Fibroblast of pulmonary artery (primary cell): ENCODE measurements at regions not wholly inside any gene's neighbourhood (a gene's known extent, or its start where the extent isn't known, plus 50 kb on each side); places are given as distances from the start of the nearest gene placed in this dataset.
"Not testable (repeated sequence)": the region's sequence is repeated elsewhere in the genome, so short reads cannot be mapped to it uniquely, and the experiment has no call there.

Experiments
- DNase-seq: peaks from one replicate; pipeline ENCODE4 v3.0.0-alpha.2; 2010; ENCODE audit warnings: low read depth
- H3K4me3 ChIP-seq: replicated peaks from 2 replicates; pipeline ENCODE4 v1.5.1; 2011; ENCODE audit warnings: low read depth, mild to moderate bottlenecking, control low read depth, low read length, moderate library complexity
- TF ChIP-seq, protein P1 (sequence below): IDR thresholded peaks from 2 replicates; pipeline ENCODE4 v1.5.1; 2011; ENCODE audit warnings: mild to moderate bottlenecking, control low read depth, low read length, inconsistent platforms; ENCODE audit errors: missing control alignments

DNA sequence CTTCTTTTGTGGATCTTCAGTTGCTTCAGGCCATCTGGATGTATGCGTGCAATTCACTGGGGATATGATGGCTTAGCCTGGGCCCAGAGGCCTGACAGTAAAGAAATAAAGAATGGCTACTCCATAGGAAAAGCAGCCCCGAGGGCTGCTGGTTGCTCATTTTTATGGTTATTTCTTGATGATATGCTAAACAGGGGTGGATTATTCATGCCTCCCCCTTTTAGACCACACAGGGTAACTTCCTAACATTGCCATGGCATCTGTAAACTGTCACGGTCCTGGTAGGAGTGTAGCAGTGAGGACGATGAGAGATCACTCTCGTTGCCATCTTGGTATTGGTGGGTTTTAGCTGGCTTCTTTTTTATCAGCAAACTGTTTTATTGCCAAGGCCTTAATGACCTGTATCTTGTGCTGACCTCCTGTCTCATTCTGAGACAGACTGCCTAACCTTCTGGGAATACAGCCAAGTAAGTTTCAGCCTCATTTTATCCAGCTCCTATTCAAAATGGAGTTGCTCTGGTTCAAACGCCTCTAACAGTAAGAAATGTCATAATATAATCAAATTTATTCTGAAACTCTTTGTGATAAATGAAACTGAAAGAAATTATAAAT is 60.5 kb downstream of the DSEL start:
- TF ChIP-seq, protein P1, sequence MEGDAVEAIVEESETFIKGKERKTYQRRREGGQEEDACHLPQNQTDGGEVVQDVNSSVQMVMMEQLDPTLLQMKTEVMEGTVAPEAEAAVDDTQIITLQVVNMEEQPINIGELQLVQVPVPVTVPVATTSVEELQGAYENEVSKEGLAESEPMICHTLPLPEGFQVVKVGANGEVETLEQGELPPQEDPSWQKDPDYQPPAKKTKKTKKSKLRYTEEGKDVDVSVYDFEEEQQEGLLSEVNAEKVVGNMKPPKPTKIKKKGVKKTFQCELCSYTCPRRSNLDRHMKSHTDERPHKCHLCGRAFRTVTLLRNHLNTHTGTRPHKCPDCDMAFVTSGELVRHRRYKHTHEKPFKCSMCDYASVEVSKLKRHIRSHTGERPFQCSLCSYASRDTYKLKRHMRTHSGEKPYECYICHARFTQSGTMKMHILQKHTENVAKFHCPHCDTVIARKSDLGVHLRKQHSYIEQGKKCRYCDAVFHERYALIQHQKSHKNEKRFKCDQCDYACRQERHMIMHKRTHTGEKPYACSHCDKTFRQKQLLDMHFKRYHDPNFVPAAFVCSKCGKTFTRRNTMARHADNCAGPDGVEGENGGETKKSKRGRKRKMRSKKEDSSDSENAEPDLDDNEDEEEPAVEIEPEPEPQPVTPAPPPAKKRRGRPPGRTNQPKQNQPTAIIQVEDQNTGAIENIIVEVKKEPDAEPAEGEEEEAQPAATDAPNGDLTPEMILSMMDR: no peak
- H3K4me3 ChIP-seq: no peak overlapping the region
- no peak for DNase-seq

DNA sequence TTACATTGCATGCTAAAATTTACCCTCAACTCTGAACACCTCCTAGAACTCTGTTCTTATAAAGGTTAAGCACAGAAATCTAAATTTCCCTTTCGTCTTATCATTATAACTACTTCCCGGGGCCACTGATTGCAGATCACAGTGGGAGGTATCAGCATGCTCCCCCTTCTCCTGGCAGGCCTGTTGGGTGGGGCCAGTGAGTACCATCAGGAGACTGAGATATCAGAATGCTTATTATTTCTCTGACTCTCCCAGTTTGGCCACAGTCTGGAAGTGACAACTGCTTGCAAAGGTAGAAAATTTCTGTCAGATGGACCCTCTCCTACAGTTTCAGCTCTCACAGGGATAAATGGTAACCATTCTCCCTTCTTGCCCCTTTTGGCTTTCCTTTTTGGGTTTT is 62.6 kb downstream of the DSEL start:
- no peak for DNase-seq
- TF ChIP-seq, protein P1: no peak
- no peak overlapping the region for H3K4me3 ChIP-seq

DNA sequence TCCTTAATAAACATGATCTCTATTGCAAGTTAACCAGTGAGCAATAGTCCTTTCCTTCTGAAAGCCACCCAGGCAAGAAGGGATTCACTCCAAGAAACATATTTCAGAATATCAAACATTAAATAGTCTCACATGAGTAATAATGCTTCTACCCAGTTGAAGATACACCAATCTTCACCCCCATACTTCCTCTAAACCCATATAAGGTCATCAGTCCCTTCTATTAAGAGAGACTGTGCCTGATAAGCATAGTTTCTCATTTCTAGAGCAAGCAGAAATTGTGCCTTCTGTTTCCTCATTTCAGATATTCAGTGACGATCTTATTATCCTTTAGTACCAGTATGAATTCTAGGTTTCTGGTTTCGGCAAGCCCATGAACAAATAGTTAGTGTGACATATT is 64.6 kb downstream of the DSEL start:
- TF ChIP-seq, protein P1: no peak
- DNase-seq: no peak
- no peak overlapping the region for H3K4me3 ChIP-seq

DNA sequence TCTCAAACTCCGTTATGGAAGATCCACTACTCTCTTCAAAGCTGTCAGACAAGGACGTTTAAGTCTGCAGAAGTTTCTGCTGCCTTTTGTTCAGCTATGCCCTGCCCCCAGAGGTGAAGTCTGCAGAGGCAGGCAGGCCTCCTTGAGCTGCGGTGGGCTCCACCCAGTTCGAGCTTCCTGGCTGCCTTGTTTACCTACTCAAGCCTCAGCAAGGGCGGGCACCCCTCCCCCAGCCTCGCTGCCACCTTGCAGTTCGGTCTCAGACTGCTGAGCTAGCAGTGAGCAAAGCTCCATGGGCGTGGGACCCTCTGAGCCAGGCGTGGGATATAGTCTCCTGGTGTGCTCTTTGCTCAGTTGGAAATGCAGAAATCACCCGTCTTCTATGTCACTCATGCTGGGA is 65.4 kb downstream of the DSEL start:
- not testable (repeated sequence) for H3K4me3 ChIP-seq, DNase-seq

DNA sequence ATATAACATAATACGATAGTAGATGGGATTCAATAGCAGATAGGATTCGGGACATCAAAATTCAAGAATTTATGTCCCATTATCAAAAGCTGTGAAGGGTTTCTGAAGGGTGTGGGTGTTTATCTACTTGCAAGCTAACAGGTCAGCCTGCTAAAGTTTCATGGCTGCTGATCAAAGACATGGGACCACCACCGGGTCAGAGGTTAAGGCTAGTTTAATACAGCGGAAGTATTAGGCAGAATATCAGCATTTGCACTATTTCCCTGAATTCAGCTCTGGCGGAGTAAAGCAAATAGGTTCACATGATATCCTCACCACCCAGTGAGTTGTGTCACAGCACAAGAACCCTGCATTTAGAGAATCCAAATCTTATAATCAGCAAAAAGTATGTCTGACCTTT is 82.5 kb downstream of the DSEL start:
- no peak overlapping the region for H3K4me3 ChIP-seq
- TF ChIP-seq, protein P1: no peak
- DNase-seq: no peak

DNA sequence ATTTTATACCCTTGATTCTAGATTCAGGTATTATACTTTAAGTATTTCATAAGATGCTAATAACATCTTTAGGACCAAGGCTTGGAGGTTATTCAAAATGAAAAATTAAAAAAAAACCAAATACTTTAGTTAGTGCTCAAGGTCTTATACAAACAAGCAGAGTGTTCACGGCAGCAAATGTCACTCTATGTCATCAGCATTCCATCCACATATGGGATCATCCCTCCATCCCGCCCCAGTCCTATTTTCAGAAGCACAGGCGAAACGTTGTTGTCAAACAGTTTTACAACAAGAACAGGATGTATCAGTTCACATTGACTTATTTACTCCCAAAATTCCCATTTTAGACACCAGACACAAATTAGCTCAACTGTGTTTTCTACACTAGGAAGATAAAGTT is 83.7 kb downstream of the DSEL start:
- no peak for DNase-seq
- TF ChIP-seq, protein P1: no peak
- no peak overlapping the region for H3K4me3 ChIP-seq

DNA sequence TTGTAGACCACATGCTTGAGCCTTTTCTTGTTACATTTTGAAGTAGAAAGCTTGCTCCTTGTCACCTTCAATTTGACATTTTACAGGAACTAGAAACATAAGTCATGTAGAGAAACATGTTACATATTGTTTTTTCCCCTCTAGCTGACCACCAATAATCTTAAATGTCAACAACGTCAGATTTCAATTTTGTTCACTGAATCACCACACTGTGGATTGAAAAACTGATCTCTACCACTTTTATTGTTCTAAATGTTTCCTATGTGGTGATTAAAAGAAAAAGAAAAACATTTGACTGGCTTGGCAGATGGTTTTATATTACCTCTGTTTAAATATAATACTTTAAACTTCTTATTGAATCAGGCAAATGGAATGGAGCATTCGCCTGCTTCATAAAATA is 87.7 kb downstream of the DSEL start:
- no peak overlapping the region for H3K4me3 ChIP-seq
- DNase-seq: peak; percentile 50
- TF ChIP-seq, protein P1: no peak
